Left cardiac atrium (tissue), 4 donors: ENCODE measurements at regions not wholly inside any gene's neighbourhood (a gene's known extent, or its start where the extent isn't known, plus 50 kb on each side); places are given as distances from the start of the nearest gene placed in this dataset.
"Not testable (repeated sequence)": the region's sequence is repeated elsewhere in the genome, so short reads cannot be mapped to it uniquely, and the experiment has no call there.

ENCODE experiments used
- ATAC-seq, 2 donors: fragments of 200-7000 bp; cut with Tn5 transposase; one replicate each; pipeline ENCODE4 v1.9.1; 2020; ENCODE audit warnings: mild to moderate bottlenecking in 2 of 2, moderate library complexity in 2 of 2
- DNase-seq: peaks from one replicate; pipeline ENCODE4 v3.0.0-alpha.2; 2020
- intact Hi-C, 2 donors: fragments of 100-400 bp; cut with DNase I; formaldehyde crosslinking; loops; one replicate each; pipeline versions ENCODE4 v1.14.1 to v1.15.1; 2022 to 2023
- donor health status: DM: no; HTN: yes; CAD: no.
- donor health status: DM: no; HTN: yes; CAD: no; lungs with severe emphysema.
- donor health status: DM: yes; HTN: yes; CAD: no.
- donor health status: Dilated cardiomyopathy.

GRCh38 chr11:47928426-47928825, 51.9 kb upstream of the PTPRJ start:
- DNase-seq (no peak), ATAC-seq (peak in 1 of 2 donors; percentile 24)
- intact Hi-C loops = no loop called here

- intact Hi-C loops = no loop called here
- no peak for DNase-seq
- no peak for ATAC-seq
Measured at GRCh38 chr11:47924184-47924691, 56.1 kb upstream of the PTPRJ start.

GRCh38 chr11:47923667-47924066, 56.7 kb upstream of the PTPRJ start:
- intact Hi-C loops = no loop called here
- ATAC-seq (peak; percentile 56 to 85), DNase-seq (peak; percentile 48)

- ATAC-seq, DNase-seq, intact Hi-C loops: not testable (repeated sequence)
Measured at GRCh38 chr11:47921080-47921555, 59.2 kb upstream of the PTPRJ start.

- intact Hi-C loops = no loop called here
- no peak for ATAC-seq
- no peak for DNase-seq
Measured at GRCh38 chr11:47918882-47919495, 61.4 kb upstream of the PTPRJ start.

- intact Hi-C loops = no loop called here
- no peak for DNase-seq
- ATAC-seq = no peak
Measured at GRCh38 chr11:47918370-47918690, 62.0 kb upstream of the PTPRJ start.

GRCh38 chr11:47917599-47918369, 62.6 kb upstream of the PTPRJ start:
- intact Hi-C loops = no loop called here
- DNase-seq (peak; percentile 91), ATAC-seq (peak; percentile 92 to 94)

GRCh38 chr11:47916361-47916841, 64.0 kb upstream of the PTPRJ start:
- DNase-seq (peak; percentile 66), ATAC-seq (peak; percentile 39 to 60)
- intact Hi-C loops = no loop called here

GRCh38 chr11:47915783-47916182, 64.6 kb upstream of the PTPRJ start:
- DNase-seq = no peak
- no peak for ATAC-seq
- intact Hi-C loops = no loop called here

- intact Hi-C loops = no loop called here
- ATAC-seq = no peak
- DNase-seq = peak; percentile 39
Measured at GRCh38 chr11:47915374-47915773, 65.0 kb upstream of the PTPRJ start.

- intact Hi-C loops = no loop called here
- DNase-seq = no peak
- no peak for ATAC-seq
Measured at GRCh38 chr11:47914743-47915142, 65.6 kb upstream of the PTPRJ start.

- ATAC-seq (no peak), DNase-seq (no peak)
- intact Hi-C loops = no loop called here
Measured at GRCh38 chr11:47913529-47914244, 65.5 kb upstream of the NUP160 start.

- DNase-seq (no peak), ATAC-seq (no peak)
- intact Hi-C loops = no loop called here
Measured at GRCh38 chr11:47912843-47913437, 64.8 kb upstream of the NUP160 start.

GRCh38 chr11:47911149-47911548, 63.0 kb upstream of the NUP160 start:
- DNase-seq = no peak
- no peak for ATAC-seq
- intact Hi-C loops = no loop called here

GRCh38 chr11:47908198-47908597, 60.0 kb upstream of the NUP160 start:
- ATAC-seq (peak; percentile 66 to 85), DNase-seq (no peak)
- intact Hi-C loops = no loop called here

GRCh38 chr11:47907499-47907898, 59.3 kb upstream of the NUP160 start:
- ATAC-seq = peak; percentile 62 to 90

GRCh38 chr11:47906066-47906465, 57.9 kb upstream of the NUP160 start:
- intact Hi-C loops = no loop called here
- ATAC-seq (no peak), DNase-seq (no peak)

More at GRCh38 chr11:47907499-47907898, 59.3 kb upstream of the NUP160 start:
- intact Hi-C loops = no loop called here
- DNase-seq = no peak

- intact Hi-C loops = no loop called here
- DNase-seq = no peak
- ATAC-seq = no peak
Measured at GRCh38 chr11:47905358-47906059, 57.4 kb upstream of the NUP160 start.

- intact Hi-C loops = no loop called here
- no peak for ATAC-seq
- no peak for DNase-seq
Measured at GRCh38 chr11:47904808-47905207, 56.7 kb upstream of the NUP160 start.
